ENCODE measurements at regions not wholly inside any gene's neighbourhood (a gene's known extent, or its start where the extent isn't known, plus 50 kb on each side); places are given as distances from the start of the nearest gene placed in this dataset.

DNA sequence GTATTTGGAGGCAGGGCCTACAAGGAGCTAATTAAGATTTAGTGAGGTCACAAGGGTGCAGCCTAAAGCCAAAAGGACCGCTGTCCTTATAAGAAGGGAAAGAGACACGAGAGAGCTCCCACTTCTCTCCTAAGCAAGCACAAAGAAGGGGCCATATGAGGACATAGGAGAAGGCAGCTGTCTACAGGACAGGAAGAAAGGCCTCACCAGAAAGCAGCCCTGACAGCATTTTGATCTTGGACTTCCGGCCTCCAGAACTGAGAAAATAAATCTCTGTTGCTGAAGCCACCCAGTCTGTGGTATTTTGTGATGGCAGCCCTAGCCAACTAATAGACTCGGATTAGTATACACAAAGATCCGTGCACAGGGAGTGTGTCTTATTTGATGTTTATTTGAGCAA is 139.7 kb downstream of the B3GNT2 start:
- no peak for DNase-seq
- Histone ChIP-seq H4K20me1 (ENCODE audit: insufficient read depth) (no peaks in the 10 kb centered on the region), H3K9me3 (ENCODE audit: insufficient read depth, low read depth) (no peaks in the 10 kb centered on the region), H3K27ac (no peak overlapping the region), H3K9me2 (ENCODE audit: insufficient read depth) (no peaks in the 10 kb centered on the region), H2AFZ (no peak overlapping the region), H3F3A (ENCODE audit: insufficient read depth, low read depth) (no peaks in the 10 kb centered on the region; the same call in 1 of the 2 replicates), H3K4me1 (replicated peaks; ENCODE audit: insufficient read depth) (peaks cover 10% of the 10 kb centered on the region), H3K4me2 (no peak overlapping the region), H3K4me3 (no peak overlapping the region), H3K36me3 (ENCODE audit: low read depth) (no peaks in the 10 kb centered on the region), H3K27me3 (ENCODE audit: insufficient read depth, low read depth) (no peaks in the 10 kb centered on the region), H3K79me2 (ENCODE audit: low read depth) (no peaks in the 10 kb centered on the region)
- intact Hi-C loops (cut with micrococcal nuclease; ENCODE audit: unreplicated experiment) = no loop called here
- ChIA-PET CTCF (no interaction called here), POLR2A (ENCODE audit: unreplicated experiment) (no interaction called here)
- TF ChIP-seq CTCF (conservative IDR thresholded peaks at IDR 0.05) (no peak), EZH2 (IDR thresholded peaks at IDR 0.05; ENCODE audit: low read depth) (no peak)
- BruUV-seq (replicated peaks) = no TSS peak

- Histone ChIP-seq H3K79me2 (ENCODE audit: low read depth) (no peaks in the 10 kb centered on the region), H3K9me2 (ENCODE audit: insufficient read depth) (no peaks in the 10 kb centered on the region), H3K36me3 (ENCODE audit: low read depth) (no peaks in the 10 kb centered on the region), H2AFZ (no peak overlapping the region), H3K4me2 (no peak overlapping the region), H3K9me3 (ENCODE audit: insufficient read depth, low read depth) (0 out of 2 replicates have a peak, but pooled peaks cover 4% of the 10 kb centered on the region), H3K4me1 (replicated peaks; ENCODE audit: insufficient read depth) (peaks cover 10% of the 10 kb centered on the region), H4K20me1 (ENCODE audit: insufficient read depth) (no peaks in the 10 kb centered on the region), H3K27me3 (ENCODE audit: insufficient read depth, low read depth) (no peaks in the 10 kb centered on the region), H3K27ac (no peak overlapping the region), H3F3A (ENCODE audit: insufficient read depth, low read depth) (no peaks in the 10 kb centered on the region), H3K4me3 (no peak overlapping the region)
- no peak for TF ChIP-seq CTCF (conservative IDR thresholded peaks at IDR 0.05)
- no peak for TF ChIP-seq EZH2 (IDR thresholded peaks at IDR 0.05; ENCODE audit: low read depth)
- POLR2A ChIA-PET (ENCODE audit: unreplicated experiment) = no interaction called here
- intact Hi-C loops (cut with micrococcal nuclease; ENCODE audit: unreplicated experiment) = no loop called here
- BruUV-seq (replicated peaks) = no TSS peak
- DNase-seq = no peak
- CTCF ChIA-PET = no interaction called here
Measured at GRCh38 chr2:62334440-62335058, 138.6 kb downstream of the B3GNT2 start.

- no TSS peak for BruUV-seq (replicated peaks)
- TF ChIP-seq CTCF (conservative IDR thresholded peaks at IDR 0.05) (no peak), EZH2 (IDR thresholded peaks at IDR 0.05; ENCODE audit: low read depth) (no peak)
- no peak overlapping the region for H3K4me3 ChIP-seq
- no peaks in the 10 kb centered on the region for H3K27me3 ChIP-seq (ENCODE audit: insufficient read depth, low read depth)
- no peak overlapping the region for H3K4me2 ChIP-seq
- no peak overlapping the region for H2AFZ ChIP-seq
- 0 out of 2 replicates have a peak, but pooled peaks cover 4% of the 10 kb centered on the region for H3K9me3 ChIP-seq (ENCODE audit: insufficient read depth, low read depth)
- ChIA-PET CTCF (no interaction called here), POLR2A (ENCODE audit: unreplicated experiment) (no interaction called here)
- no peaks in the 10 kb centered on the region for H3K79me2 ChIP-seq (ENCODE audit: low read depth)
- H3K27ac ChIP-seq = no peak overlapping the region
- no peaks in the 10 kb centered on the region for H3F3A ChIP-seq (ENCODE audit: insufficient read depth, low read depth)
- no peaks in the 10 kb centered on the region for H3K36me3 ChIP-seq (ENCODE audit: low read depth)
- DNase-seq = no peak
- peaks cover 10% of the 10 kb centered on the region for H3K4me1 ChIP-seq (replicated peaks; ENCODE audit: insufficient read depth)
- H3K9me2 ChIP-seq (ENCODE audit: insufficient read depth) = no peaks in the 10 kb centered on the region
- intact Hi-C loops (cut with micrococcal nuclease; ENCODE audit: unreplicated experiment) = no loop called here
- H4K20me1 ChIP-seq (ENCODE audit: insufficient read depth) = no peaks in the 10 kb centered on the region
Measured at GRCh38 chr2:62334009-62334408, 138.1 kb downstream of the B3GNT2 start.

Data from PC-9 (cell line).